ENCODE measurements at regions not wholly inside any gene's neighbourhood (a gene's known extent, or its start where the extent isn't known, plus 50 kb on each side); places are given as distances from the start of the nearest gene placed in this dataset.
"Not testable (repeated sequence)": the region's sequence is repeated elsewhere in the genome, so short reads cannot be mapped to it uniquely, and the experiment has no call there.

DNA sequence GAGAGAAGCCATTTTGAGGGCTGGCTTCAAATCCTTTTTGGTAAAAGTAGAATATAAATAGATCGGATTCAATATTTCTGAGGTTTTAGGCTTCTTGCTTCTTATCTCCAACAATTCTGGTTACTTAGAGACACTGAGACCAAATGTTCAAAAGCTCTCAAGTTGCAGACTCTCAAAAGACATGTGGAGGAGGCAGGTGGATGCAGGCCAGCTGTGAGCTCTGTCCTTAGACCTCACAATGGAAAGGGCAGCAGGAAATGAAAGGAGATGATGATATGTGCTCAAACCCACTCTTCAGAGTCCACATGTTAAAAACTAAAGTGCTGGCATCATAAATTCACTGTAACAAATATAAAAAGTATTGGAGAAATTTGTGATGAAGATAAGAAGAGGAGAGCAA lies 424.9 kb upstream of the ALCAM start:
- Histone ChIP-seq H3K4me1 (ENCODE audit: control insufficient read depth, insufficient read depth, low read length) (no peaks in the 10 kb centered on the region), H3K9ac (ENCODE audit: low read length) (no peak overlapping the region), H3K27me3 (ENCODE audit: control insufficient read depth, insufficient read depth, low read length) (no peaks in the 10 kb centered on the region), H3K4me3 (ENCODE audit: low read depth, low read length) (no peak overlapping the region), H3K36me3 (ENCODE audit: control insufficient read depth, insufficient read depth, low read length) (no peaks in the 10 kb centered on the region), H3K27ac (ENCODE audit: low read depth, low read length) (no peak overlapping the region), H3K9me3 (ENCODE audit: control insufficient read depth, insufficient read depth, low read depth, low read length) (no peaks in the 10 kb centered on the region)

DNA sequence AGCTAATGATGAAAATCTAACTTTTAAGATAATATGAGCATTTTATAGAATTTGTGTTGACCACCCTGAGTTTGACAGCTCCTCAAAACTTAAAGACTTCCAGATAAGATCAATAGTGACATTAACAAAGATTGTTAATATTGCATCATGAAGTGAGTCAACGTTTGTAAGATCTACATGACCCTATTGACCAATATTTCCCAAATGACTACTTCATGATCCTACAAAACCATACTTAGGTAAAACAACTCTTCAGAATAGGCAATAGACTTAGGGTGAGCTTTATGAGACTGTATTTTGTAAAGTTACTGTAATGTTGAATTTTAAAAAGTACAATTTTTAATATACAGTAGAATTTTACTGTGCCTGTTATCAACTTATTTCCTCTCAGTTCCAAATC lies 422.7 kb upstream of the ALCAM start:
- no peak overlapping the region for H3K4me3 ChIP-seq (ENCODE audit: low read depth, low read length)
- H3K9me3 ChIP-seq (ENCODE audit: control insufficient read depth, insufficient read depth, low read depth, low read length): no peaks in the 10 kb centered on the region
- H3K27ac ChIP-seq (ENCODE audit: low read depth, low read length): no peak overlapping the region
- H3K4me1 ChIP-seq (ENCODE audit: control insufficient read depth, insufficient read depth, low read length): no peaks in the 10 kb centered on the region
- no peaks in the 10 kb centered on the region for H3K36me3 ChIP-seq (ENCODE audit: control insufficient read depth, insufficient read depth, low read length)
- H3K27me3 ChIP-seq (ENCODE audit: control insufficient read depth, insufficient read depth, low read length): no peaks in the 10 kb centered on the region
- H3K9ac ChIP-seq (ENCODE audit: low read length): no peak overlapping the region

DNA sequence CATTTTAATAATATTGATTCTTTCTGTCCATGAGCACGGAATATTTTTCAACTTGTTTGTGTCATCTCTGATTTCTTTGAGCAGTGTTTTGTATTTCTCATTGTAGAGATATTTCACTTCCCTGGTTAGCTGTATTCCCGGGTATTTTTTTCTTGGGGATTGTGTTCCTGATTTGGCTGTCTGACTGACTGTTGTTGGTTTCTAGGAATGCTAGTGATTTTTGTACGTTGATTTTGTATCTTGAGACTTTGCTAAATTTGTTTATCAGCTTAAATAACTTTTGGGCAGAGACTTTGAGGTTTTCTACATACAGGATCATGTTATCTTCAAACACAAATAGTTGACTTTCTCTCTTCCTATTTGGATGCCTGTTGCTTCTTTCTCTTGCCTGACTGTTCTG lies 418.8 kb upstream of the ALCAM start:
- no peaks in the 10 kb centered on the region for H3K9me3 ChIP-seq (ENCODE audit: control insufficient read depth, insufficient read depth, low read depth, low read length)
- H3K27me3 ChIP-seq (ENCODE audit: control insufficient read depth, insufficient read depth, low read length): no peaks in the 10 kb centered on the region
- no peaks in the 10 kb centered on the region for H3K36me3 ChIP-seq (ENCODE audit: control insufficient read depth, insufficient read depth, low read length)
- H3K4me1 ChIP-seq (ENCODE audit: control insufficient read depth, insufficient read depth, low read length): no peaks in the 10 kb centered on the region
- no peak overlapping the region for H3K4me3 ChIP-seq (ENCODE audit: low read depth, low read length)
- no peak overlapping the region for H3K27ac ChIP-seq (ENCODE audit: low read depth, low read length)
- H3K9ac ChIP-seq (ENCODE audit: low read length): no peak overlapping the region

DNA sequence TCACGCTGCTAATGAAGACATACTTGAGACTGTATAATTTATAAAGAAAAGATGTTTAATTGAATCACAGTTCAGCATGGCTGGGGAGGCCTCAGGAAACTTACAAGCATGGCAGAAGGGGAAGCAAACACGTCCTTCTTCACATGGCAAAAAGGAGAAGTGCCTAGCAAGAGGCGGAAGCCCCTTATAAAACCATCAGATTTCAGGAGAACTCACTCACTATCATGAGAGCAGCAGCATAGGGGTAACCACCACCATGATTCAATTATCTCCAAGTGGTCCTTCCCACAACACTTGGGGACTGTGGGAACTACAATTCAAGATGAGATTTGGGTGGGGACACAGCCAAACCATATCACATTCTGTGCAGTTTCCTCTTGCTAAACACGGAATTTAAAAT lies 416.9 kb upstream of the ALCAM start:
- H3K4me3 ChIP-seq (ENCODE audit: low read depth, low read length); H3K9ac ChIP-seq (ENCODE audit: low read length); H3K27me3 ChIP-seq (ENCODE audit: control insufficient read depth, insufficient read depth, low read length); H3K36me3 ChIP-seq (ENCODE audit: control insufficient read depth, insufficient read depth, low read length); H3K9me3 ChIP-seq (ENCODE audit: control insufficient read depth, insufficient read depth, low read depth, low read length); H3K4me1 ChIP-seq (ENCODE audit: control insufficient read depth, insufficient read depth, low read length); H3K27ac ChIP-seq (ENCODE audit: low read depth, low read length): not testable (repeated sequence)

DNA sequence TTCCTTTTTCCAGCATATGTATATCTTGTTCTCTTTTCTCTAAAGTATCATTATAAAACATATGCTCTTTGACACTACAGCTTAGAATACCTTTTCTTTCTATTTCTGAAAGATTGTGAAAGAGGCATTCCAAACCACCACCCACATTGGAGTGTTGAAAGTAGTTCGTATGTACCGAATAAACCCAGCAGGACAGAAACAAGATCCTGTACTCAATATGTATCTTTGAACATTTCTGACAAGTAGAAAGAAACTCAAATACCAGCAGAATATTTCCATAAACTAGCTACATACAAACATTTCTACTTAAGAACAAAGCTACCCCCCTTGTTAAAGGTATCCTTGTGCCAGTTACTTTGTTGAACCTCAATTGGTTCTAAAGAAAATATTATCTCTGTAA lies 415.3 kb upstream of the ALCAM start:
- Histone ChIP-seq H3K27me3 (ENCODE audit: control insufficient read depth, insufficient read depth, low read length) (no peaks in the 10 kb centered on the region), H3K27ac (ENCODE audit: low read depth, low read length) (no peak overlapping the region), H3K4me1 (ENCODE audit: control insufficient read depth, insufficient read depth, low read length) (no peaks in the 10 kb centered on the region), H3K9ac (ENCODE audit: low read length) (no peak overlapping the region), H3K9me3 (ENCODE audit: control insufficient read depth, insufficient read depth, low read depth, low read length) (no peaks in the 10 kb centered on the region), H3K36me3 (ENCODE audit: control insufficient read depth, insufficient read depth, low read length) (no peaks in the 10 kb centered on the region), H3K4me3 (ENCODE audit: low read depth, low read length) (no peak overlapping the region)

DNA sequence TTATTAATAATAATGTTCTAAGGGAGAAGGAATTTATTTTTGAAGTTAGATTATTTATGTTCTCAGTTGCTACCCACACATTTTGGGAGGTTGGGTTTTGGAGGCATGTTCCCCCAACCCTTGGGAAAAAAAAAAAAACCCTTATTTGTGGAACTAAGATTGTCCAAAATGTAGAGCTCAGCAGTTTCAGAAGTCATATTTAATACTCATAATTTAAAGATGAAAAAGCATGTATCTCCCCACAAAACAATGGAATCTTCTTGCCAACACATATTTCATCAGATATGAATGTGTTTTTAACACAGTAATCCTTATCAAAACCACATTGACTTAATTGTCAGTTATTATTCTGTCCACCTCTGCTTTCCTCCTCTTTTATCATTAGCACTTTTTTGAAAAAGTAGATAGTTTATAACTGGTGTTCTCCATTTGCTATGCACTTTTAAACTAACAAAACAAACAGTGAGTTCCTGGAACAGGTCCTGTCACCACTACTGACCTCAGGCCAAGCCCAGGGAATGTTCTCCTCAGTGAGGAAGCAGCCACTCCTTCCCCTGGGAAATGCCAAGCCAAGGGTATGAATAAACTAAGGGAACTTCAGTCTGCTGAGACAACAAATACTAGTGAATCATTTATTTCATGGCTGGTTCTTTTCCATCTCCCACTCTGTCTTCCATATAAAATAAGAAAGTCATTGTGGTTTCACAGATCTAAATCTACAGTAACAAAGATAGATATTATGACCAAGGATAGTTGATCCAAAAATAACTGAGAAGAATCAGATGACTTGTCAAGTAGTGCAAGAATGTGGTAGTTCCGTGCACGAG lies 414.4 kb upstream of the ALCAM start:
- H3K9me3 ChIP-seq (ENCODE audit: control insufficient read depth, insufficient read depth, low read depth, low read length): no peaks in the 10 kb centered on the region
- no peak overlapping the region for H3K27ac ChIP-seq (ENCODE audit: low read depth, low read length)
- H3K27me3 ChIP-seq (ENCODE audit: control insufficient read depth, insufficient read depth, low read length): no peaks in the 10 kb centered on the region
- no peaks in the 10 kb centered on the region for H3K36me3 ChIP-seq (ENCODE audit: control insufficient read depth, insufficient read depth, low read length)
- no peak overlapping the region for H3K9ac ChIP-seq (ENCODE audit: low read length)
- H3K4me1 ChIP-seq (ENCODE audit: control insufficient read depth, insufficient read depth, low read length): no peaks in the 10 kb centered on the region
- H3K4me3 ChIP-seq (ENCODE audit: low read depth, low read length): no peak overlapping the region

DNA sequence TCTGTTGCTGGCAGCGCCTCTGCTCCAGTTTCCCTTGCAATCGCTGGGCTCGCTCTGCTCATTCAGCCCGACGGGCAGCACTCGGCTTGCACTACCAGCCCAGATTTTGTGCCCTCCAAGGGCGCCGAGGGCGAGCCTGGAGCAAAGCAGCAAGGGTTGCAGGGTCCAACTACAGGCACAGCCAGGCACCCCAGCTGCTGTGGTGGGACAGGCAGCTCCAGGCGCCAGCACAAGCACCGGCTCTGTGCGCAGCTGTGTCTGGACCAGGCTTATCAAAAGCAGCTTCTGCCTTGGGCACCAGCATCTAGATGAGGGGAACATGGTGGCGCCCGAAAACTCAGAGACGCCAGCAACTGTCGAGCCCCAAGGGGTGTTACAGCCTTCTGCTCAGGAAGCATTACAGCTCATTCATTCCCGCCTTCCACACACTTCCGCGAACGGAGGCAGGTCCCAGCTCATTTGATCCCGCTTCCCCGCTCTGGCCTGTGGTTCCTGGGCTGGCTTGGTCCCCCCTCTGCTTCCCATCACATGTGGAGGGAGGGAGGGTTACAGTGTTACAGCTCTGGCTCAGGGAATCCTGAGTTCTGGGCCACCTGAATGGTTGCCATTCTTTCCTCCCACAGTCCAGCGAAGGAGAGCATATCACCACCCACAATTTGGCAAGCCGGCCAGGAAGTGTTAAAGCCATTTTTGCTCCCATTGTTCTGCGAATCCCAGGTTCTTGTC lies 409.9 kb upstream of the ALCAM start:
- H3K27ac ChIP-seq (ENCODE audit: low read depth, low read length): no peak overlapping the region
- peaks cover 11% of the 10 kb centered on the region for H3K4me1 ChIP-seq (ENCODE audit: control insufficient read depth, insufficient read depth, low read length)
- no peaks in the 10 kb centered on the region for H3K9me3 ChIP-seq (ENCODE audit: control insufficient read depth, insufficient read depth, low read depth, low read length)
- H3K36me3 ChIP-seq (ENCODE audit: control insufficient read depth, insufficient read depth, low read length): no peaks in the 10 kb centered on the region
- no peaks in the 10 kb centered on the region for H3K27me3 ChIP-seq (ENCODE audit: control insufficient read depth, insufficient read depth, low read length)
- no peak overlapping the region for H3K4me3 ChIP-seq (ENCODE audit: low read depth, low read length)
- H3K9ac ChIP-seq (ENCODE audit: low read length): no peak overlapping the region

DNA sequence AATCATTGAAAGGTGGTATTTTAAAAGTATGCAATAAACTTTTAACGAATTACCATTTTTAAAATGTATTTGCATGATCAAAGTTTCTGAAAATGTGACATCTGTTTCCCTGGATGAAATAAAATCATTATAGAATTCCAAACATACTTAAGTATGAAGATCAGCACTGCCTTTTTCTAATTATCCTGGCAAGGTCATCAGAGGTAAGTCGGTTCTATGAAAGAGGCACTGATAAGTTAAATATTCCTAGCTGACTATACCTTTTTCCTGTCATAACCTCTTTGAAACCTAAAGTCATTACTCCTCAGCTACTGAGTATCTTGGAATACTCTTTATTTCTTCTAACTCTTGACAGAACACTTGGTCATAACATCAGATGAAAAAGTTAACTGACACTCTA lies 406.1 kb upstream of the ALCAM start:
- no peaks in the 10 kb centered on the region for H3K36me3 ChIP-seq (ENCODE audit: control insufficient read depth, insufficient read depth, low read length)
- H3K27me3 ChIP-seq (ENCODE audit: control insufficient read depth, insufficient read depth, low read length): no peaks in the 10 kb centered on the region
- no peaks in the 10 kb centered on the region for H3K9me3 ChIP-seq (ENCODE audit: control insufficient read depth, insufficient read depth, low read depth, low read length)
- H3K4me3 ChIP-seq (ENCODE audit: low read depth, low read length): no peak overlapping the region
- H3K9ac ChIP-seq (ENCODE audit: low read length): no peak overlapping the region
- H3K27ac ChIP-seq (ENCODE audit: low read depth, low read length): no peak overlapping the region
- peaks cover 19% of the 10 kb centered on the region for H3K4me1 ChIP-seq (ENCODE audit: control insufficient read depth, insufficient read depth, low read length)

DNA sequence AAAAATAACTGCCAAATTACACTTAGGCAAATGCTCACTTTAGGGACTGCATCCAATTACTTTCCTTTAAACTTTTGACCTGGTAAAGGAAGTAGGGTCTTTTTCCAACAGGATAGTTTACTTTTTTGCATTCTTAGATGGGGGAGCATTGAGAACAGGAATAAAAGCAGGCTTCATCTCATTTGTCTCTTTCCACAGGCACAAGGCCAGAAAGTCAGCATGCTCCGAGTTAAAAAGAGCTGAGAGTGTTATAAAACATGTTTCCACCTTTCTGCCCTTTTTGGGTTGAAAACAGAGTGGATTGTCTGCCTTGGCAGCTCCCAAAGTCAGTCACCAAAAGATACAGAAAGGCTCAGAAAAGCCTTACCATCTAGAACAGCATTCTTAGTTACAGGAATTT lies 404.9 kb upstream of the ALCAM start:
- H3K27ac ChIP-seq (ENCODE audit: low read depth, low read length): no peak overlapping the region
- H3K4me3 ChIP-seq (ENCODE audit: low read depth, low read length): no peak overlapping the region
- no peak overlapping the region for H3K9ac ChIP-seq (ENCODE audit: low read length)
- H3K9me3 ChIP-seq (ENCODE audit: control insufficient read depth, insufficient read depth, low read depth, low read length): no peaks in the 10 kb centered on the region
- peaks cover 19% of the 10 kb centered on the region for H3K4me1 ChIP-seq (ENCODE audit: control insufficient read depth, insufficient read depth, low read length)
- H3K27me3 ChIP-seq (ENCODE audit: control insufficient read depth, insufficient read depth, low read length): no peaks in the 10 kb centered on the region
- no peaks in the 10 kb centered on the region for H3K36me3 ChIP-seq (ENCODE audit: control insufficient read depth, insufficient read depth, low read length)

DNA sequence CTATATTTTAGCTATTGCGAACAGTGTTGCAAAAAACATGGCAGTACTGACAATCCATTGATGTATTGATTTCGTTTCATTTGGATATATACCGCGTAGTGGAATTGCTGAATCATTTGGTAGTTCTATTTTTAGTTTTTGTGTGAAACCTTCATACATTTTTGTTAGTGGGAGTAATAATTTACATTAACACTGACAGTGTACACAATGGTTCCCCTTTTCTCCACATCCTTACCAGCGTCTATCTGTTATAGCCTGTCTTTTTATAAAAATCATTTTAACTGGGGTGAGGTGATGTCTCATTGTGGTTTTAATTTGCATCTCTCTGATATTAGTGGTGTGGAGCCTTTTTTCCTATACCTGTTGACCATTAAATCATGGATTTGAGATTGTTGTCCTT lies 392.4 kb upstream of the ALCAM start:
- Histone ChIP-seq H3K27me3 (ENCODE audit: control insufficient read depth, insufficient read depth, low read length) (no peaks in the 10 kb centered on the region), H3K36me3 (ENCODE audit: control insufficient read depth, insufficient read depth, low read length) (no peaks in the 10 kb centered on the region), H3K27ac (ENCODE audit: low read depth, low read length) (no peak overlapping the region), H3K4me1 (ENCODE audit: control insufficient read depth, insufficient read depth, low read length) (no peaks in the 10 kb centered on the region), H3K9me3 (ENCODE audit: control insufficient read depth, insufficient read depth, low read depth, low read length) (no peaks in the 10 kb centered on the region; the same call in 1 of the 2 replicates), H3K9ac (ENCODE audit: low read length) (no peak overlapping the region), H3K4me3 (ENCODE audit: low read depth, low read length) (no peak overlapping the region)

DNA sequence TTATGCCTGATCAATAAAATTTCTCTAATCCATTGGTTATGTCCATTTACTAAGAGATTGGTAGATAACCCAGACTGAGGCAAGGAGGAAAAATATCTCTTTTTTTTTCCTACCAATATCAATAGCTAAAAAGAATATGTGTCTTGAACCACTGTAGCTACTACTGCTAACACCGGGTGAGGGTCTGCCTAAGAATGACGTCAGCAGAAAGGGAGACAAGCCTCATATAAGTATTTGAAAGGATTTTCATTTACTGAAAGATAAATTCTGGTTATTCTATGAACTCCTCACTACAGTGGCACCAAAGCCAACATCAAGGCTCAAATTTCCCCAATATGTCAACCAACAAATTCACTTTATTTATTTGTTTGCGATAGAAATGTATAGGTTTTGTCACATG lies 389.0 kb upstream of the ALCAM start:
- Histone ChIP-seq H3K9ac (ENCODE audit: low read length) (no peak overlapping the region), H3K36me3 (ENCODE audit: control insufficient read depth, insufficient read depth, low read length) (no peaks in the 10 kb centered on the region), H3K4me3 (ENCODE audit: low read depth, low read length) (no peak overlapping the region), H3K27ac (ENCODE audit: low read depth, low read length) (no peak overlapping the region), H3K27me3 (ENCODE audit: control insufficient read depth, insufficient read depth, low read length) (no peaks in the 10 kb centered on the region), H3K4me1 (ENCODE audit: control insufficient read depth, insufficient read depth, low read length) (no peaks in the 10 kb centered on the region), H3K9me3 (ENCODE audit: control insufficient read depth, insufficient read depth, low read depth, low read length) (no peaks in the 10 kb centered on the region; the same call in 1 of the 2 replicates)
